H9 (cell line): ENCODE measurements at regions not wholly inside any gene's neighbourhood (a gene's known extent, or its start where the extent isn't known, plus 50 kb on each side); places are given as distances from the start of the nearest gene placed in this dataset.

Experiments
- DNase-seq: peaks from one replicate; pipeline ENCODE4 v3.0.0-alpha.2; 2017
- H2AFZ ChIP-seq: one replicate; pipeline ENCODE4 v1.6.1; 2013; ENCODE audit warnings: mild to moderate bottlenecking, low read length, control low read depth, moderate library complexity
- H2AK5ac ChIP-seq: 2 replicates; pipeline ENCODE4 v1.6.1; 2013; ENCODE audit warnings: low read length, control low read depth, mixed read lengths; ENCODE audit not compliant: insufficient read length
- H2BK120ac ChIP-seq: one replicate; pipeline ENCODE4 v1.6.1; 2013; ENCODE audit warnings: low read depth, mild to moderate bottlenecking, low read length, control low read depth, inconsistent platforms; ENCODE audit not compliant: poor library complexity, severe bottlenecking
- H2BK12ac ChIP-seq: 2 replicates; pipeline ENCODE4 v1.6.1; 2013; ENCODE audit warnings: low read length, control low read depth, mixed read lengths, low read depth; ENCODE audit not compliant: insufficient read length
- H2BK15ac ChIP-seq: 2 replicates; pipeline ENCODE4 v1.6.1; 2013; ENCODE audit warnings: low read depth, low read length, control low read depth
- H2BK20ac ChIP-seq: one replicate; pipeline ENCODE4 v1.6.1; 2013; ENCODE audit warnings: low read depth, mild to moderate bottlenecking, low read length, control low read depth, inconsistent platforms; ENCODE audit not compliant: poor library complexity, severe bottlenecking
- H2BK5ac ChIP-seq: 2 replicates; pipeline ENCODE4 v1.6.1; 2013; ENCODE audit warnings: low read length, control low read depth, mixed read lengths; ENCODE audit not compliant: insufficient read length
- H3K14ac ChIP-seq: 2 replicates; pipeline ENCODE4 v1.6.1; 2013; ENCODE audit warnings: low read length, control low read depth; ENCODE audit not compliant: insufficient read depth
- H3K18ac ChIP-seq: 2 replicates; pipeline ENCODE4 v1.6.1; 2013; ENCODE audit warnings: low read depth, mild to moderate bottlenecking, mixed read lengths, low read length, control low read depth; ENCODE audit not compliant: insufficient read length
- H3K23ac ChIP-seq: 2 replicates; pipeline ENCODE4 v1.6.1; 2013; ENCODE audit warnings: low read length, control low read depth, mixed read lengths, low read depth; ENCODE audit not compliant: insufficient read length
- H3K23me2 ChIP-seq: 2 replicates; pipeline ENCODE4 v1.6.1; 2013; ENCODE audit warnings: low read depth, mild to moderate bottlenecking, mixed read lengths, low read length, control low read depth; ENCODE audit not compliant: insufficient read length, poor library complexity, severe bottlenecking
- H3K27ac ChIP-seq: 2 replicates; pipeline ENCODE4 v1.5.1; 2013; ENCODE audit warnings: low read length, control low read depth, mixed read lengths, low read depth; ENCODE audit not compliant: insufficient read length
- H3K27me3 ChIP-seq: 2 replicates; pipeline ENCODE4 v1.6.1; 2013; ENCODE audit warnings: low read length, control low read depth, inconsistent platforms; ENCODE audit not compliant: insufficient read depth
- H3K4ac ChIP-seq: 2 replicates; pipeline ENCODE4 v1.6.1; 2013; ENCODE audit warnings: low read depth, mild to moderate bottlenecking, control low read depth, inconsistent platforms, low read length, moderate library complexity
- H3K4me1 ChIP-seq: 2 replicates; pipeline ENCODE4 v1.6.1; 2013; ENCODE audit warnings: low read length, control low read depth, inconsistent platforms; ENCODE audit not compliant: insufficient read depth
- H3K4me2 ChIP-seq: 2 replicates; pipeline ENCODE4 v1.6.1; 2013; ENCODE audit warnings: low read length, control low read depth, mixed read lengths; ENCODE audit not compliant: insufficient read length, insufficient read depth
- H3K56ac ChIP-seq: 2 replicates; pipeline ENCODE4 v1.6.1; 2013; ENCODE audit warnings: low read depth, mild to moderate bottlenecking, mixed read lengths, low read length, control low read depth; ENCODE audit not compliant: insufficient read length
- H3K79me1 ChIP-seq: 2 replicates; pipeline ENCODE4 v1.6.1; 2013; ENCODE audit warnings: low read depth, mild to moderate bottlenecking, moderate library complexity, low read length, control low read depth, inconsistent platforms; ENCODE audit not compliant: insufficient read depth, poor library complexity, severe bottlenecking
- H3K79me2 ChIP-seq: 2 replicates; pipeline ENCODE4 v1.6.1; 2013; ENCODE audit warnings: low read length, control low read depth, inconsistent platforms; ENCODE audit not compliant: insufficient read depth
- H3K9ac ChIP-seq: 2 replicates; pipeline ENCODE4 v1.6.1; 2013; ENCODE audit warnings: low read length, control low read depth, mixed read lengths; ENCODE audit not compliant: insufficient read length; ENCODE audit errors: extremely low read depth
- H3K9me3 ChIP-seq: one replicate; pipeline ENCODE4 v1.6.1; 2013; ENCODE audit warnings: low read depth, low read length, inconsistent platforms; ENCODE audit not compliant: control insufficient read depth
- H3T11ph ChIP-seq: one replicate; pipeline ENCODE4 v1.6.1; 2013; ENCODE audit warnings: mild to moderate bottlenecking, low read length, control low read depth, inconsistent platforms
- H4K20me1 ChIP-seq: one replicate; pipeline ENCODE4 v1.6.1; 2013; ENCODE audit not compliant: control insufficient read depth, insufficient read length, insufficient read depth
- H4K5ac ChIP-seq: 2 replicates; pipeline ENCODE4 v1.6.1; 2013; ENCODE audit warnings: low read depth, mild to moderate bottlenecking, mixed read lengths, low read length, control low read depth; ENCODE audit not compliant: insufficient read length
- H4K8ac ChIP-seq: replicated peaks from 2 replicates; pipeline ENCODE4 v1.6.1; 2013; ENCODE audit warnings: low read length, control low read depth, mixed read lengths, low read depth; ENCODE audit not compliant: insufficient read length
- H4K91ac ChIP-seq: 2 replicates; pipeline ENCODE4 v1.6.1; 2013; ENCODE audit warnings: low read depth, mild to moderate bottlenecking, moderate library complexity, mixed read lengths, low read length, control low read depth; ENCODE audit not compliant: insufficient read length
- H3K27ac Mint-ChIP-seq, 3 experiments: 2 replicates in 2 of 3; 3 replicates in 1 of 3; pipeline ENCODE4 v1.8.0; 2020 to 2021; ENCODE audit warnings: mixed read lengths in 3 of 3, mild to moderate bottlenecking in 1 of 3, moderate library complexity in 1 of 3
- H3K27me3 Mint-ChIP-seq: 2 replicates; pipeline ENCODE4 v1.8.0; 2021; ENCODE audit warnings: low read depth, mild to moderate bottlenecking, moderate library complexity, mixed read lengths
- H3K36me3 Mint-ChIP-seq, 3 experiments: 2 replicates in 2 of 3; 3 replicates in 1 of 3; pipeline ENCODE4 v1.8.0; 2020 to 2021; ENCODE audit warnings: low read depth in 3 of 3, mixed read lengths in 3 of 3; ENCODE audit not compliant: insufficient read depth in 1 of 3
- H3K4me1 Mint-ChIP-seq, 2 experiments: 2 replicates each; pipeline ENCODE4 v1.8.0; 2020; ENCODE audit warnings: mixed read lengths in 2 of 2
- H3K4me3 Mint-ChIP-seq, 2 experiments: 2 replicates in 1 of 2; 3 replicates in 1 of 2; pipeline ENCODE4 v1.8.0; 2020 to 2021; ENCODE audit warnings: mild to moderate bottlenecking in 2 of 2, mixed read lengths in 2 of 2, moderate library complexity in 1 of 2
- H3K9me3 Mint-ChIP-seq, 2 experiments: 2 replicates in 1 of 2; 3 replicates in 1 of 2; pipeline ENCODE4 v1.8.0; 2020; ENCODE audit warnings: mild to moderate bottlenecking in 2 of 2, mixed read lengths in 2 of 2, moderate library complexity in 1 of 2
- WGBS: extraction: QIAGEN DNeasy Blood & Tissue Kit; methylation state at CpG from one replicate; pipeline ENCODE4 v1.1.7; 2013; ENCODE audit warnings: missing lambda C conversion rate, low lambda C conversion rate, mixed read lengths; ENCODE audit not compliant: insufficient read length; ENCODE audit errors: extremely low coverage; 5-methylcytosine and 5-hydroxymethylcytosine counted together
- TF ChIP-seq, protein P1 (sequence below): fragments of 200-600 bp; sonication (generic); conservative IDR thresholded peaks from 3 replicates; pipeline ENCODE4 v1.8.0; 2021; ENCODE audit warnings: antibody characterized with exemption, mild to moderate bottlenecking

DNA sequence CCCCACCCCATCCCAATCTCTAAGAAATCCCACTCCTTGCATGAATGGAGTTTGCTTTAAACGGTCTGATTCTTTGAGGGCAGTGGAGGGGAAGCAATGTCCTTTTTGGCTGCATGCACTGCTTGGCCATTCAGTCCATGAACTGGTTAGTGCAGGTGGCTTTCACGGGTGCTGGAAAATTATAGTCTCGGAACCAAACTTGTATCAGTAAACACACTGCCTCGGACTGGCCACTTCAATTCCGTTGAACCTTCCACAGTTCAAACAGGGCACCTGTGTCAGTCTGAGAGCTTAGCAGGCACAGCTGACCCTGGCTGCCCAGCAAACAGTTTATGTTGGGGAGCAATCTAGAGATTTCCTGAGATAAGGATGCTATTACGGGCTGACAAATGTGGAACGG is 255.6 kb downstream of the DHX15 start:
- H3K27me3 Mint-ChIP-seq, result no peaks in the 10 kb centered on the region; the same call in 1 of the 2 replicates
- Histone ChIP-seq H3K23me2 (peaks cover 6% of the 10 kb centered on the region), H3K23ac (no peak overlapping the region), H3K4ac (no peak overlapping the region), H3K9ac (no peak overlapping the region), H4K5ac (no peak overlapping the region), H3K27ac (no peak overlapping the region), H3K14ac (no peak overlapping the region), H2BK12ac (no peak overlapping the region), H3K79me1 (peaks cover 9% of the 10 kb centered on the region), H4K20me1 (no peaks in the 10 kb centered on the region), H3K9me3 (no peaks in the 10 kb centered on the region), H4K91ac (no peak overlapping the region), H3K4me2 (peak overlapping the region; percentile 49), H3T11ph (no peak overlapping the region), H4K8ac (no peak overlapping the region), H3K79me2 (no peaks in the 10 kb centered on the region; the same call in 1 of the 2 replicates), H2AFZ (no peak overlapping the region), H2AK5ac (no peak overlapping the region), H2BK20ac (no peak overlapping the region), H2BK15ac (no peak overlapping the region), H3K27me3 (no peaks in the 10 kb centered on the region), H3K4me1 (peaks cover 9% of the 10 kb centered on the region), H2BK120ac (no peak overlapping the region), H2BK5ac (no peak overlapping the region), H3K18ac (no peak overlapping the region), H3K56ac (no peak overlapping the region)
- no peak for DNase-seq
- H3K4me3 Mint-ChIP-seq, result peak overlapping the region in 1 of 2 experiments; percentile 64; a peak in 3 of 5 replicates
- peak overlapping the region in 2 of 3 experiments; percentile 35 to 97; a peak in 3 of 7 replicates for H3K27ac Mint-ChIP-seq
- no CpG with 5 or more reads among the region's 7 CpGs for WGBS
- H3K4me1 Mint-ChIP-seq, result peaks cover 62 to 70% of the 10 kb centered on the region in 2 experiments
- H3K9me3 Mint-ChIP-seq, result no peaks in the 10 kb centered on the region
- TF ChIP-seq, protein P1, sequence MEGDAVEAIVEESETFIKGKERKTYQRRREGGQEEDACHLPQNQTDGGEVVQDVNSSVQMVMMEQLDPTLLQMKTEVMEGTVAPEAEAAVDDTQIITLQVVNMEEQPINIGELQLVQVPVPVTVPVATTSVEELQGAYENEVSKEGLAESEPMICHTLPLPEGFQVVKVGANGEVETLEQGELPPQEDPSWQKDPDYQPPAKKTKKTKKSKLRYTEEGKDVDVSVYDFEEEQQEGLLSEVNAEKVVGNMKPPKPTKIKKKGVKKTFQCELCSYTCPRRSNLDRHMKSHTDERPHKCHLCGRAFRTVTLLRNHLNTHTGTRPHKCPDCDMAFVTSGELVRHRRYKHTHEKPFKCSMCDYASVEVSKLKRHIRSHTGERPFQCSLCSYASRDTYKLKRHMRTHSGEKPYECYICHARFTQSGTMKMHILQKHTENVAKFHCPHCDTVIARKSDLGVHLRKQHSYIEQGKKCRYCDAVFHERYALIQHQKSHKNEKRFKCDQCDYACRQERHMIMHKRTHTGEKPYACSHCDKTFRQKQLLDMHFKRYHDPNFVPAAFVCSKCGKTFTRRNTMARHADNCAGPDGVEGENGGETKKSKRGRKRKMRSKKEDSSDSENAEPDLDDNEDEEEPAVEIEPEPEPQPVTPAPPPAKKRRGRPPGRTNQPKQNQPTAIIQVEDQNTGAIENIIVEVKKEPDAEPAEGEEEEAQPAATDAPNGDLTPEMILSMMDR, result no peak
- H3K36me3 Mint-ChIP-seq, result peaks cover 0 to 68% (median 29%) of the 10 kb centered on the region in 3 experiments; a peak in 4 of 7 replicates
